Right cardiac atrium (tissue), 5 donors: ENCODE measurements at regions not wholly inside any gene's neighbourhood (a gene's known extent, or its start where the extent isn't known, plus 50 kb on each side); places are given as distances from the start of the nearest gene placed in this dataset.
A peak's percentile ranks its signal among the peaks of the same experiment; 100 is the strongest.

Source experiments
- ATAC-seq, 2 donors: fragments of 200-7000 bp; cut with Tn5 transposase; one replicate each; pipeline versions ENCODE4 v1.8.0 to v1.9.1; 2020; ENCODE audit warnings: moderate library complexity in 2 of 2, mild to moderate bottlenecking in 1 of 2
- DNase-seq, 3 donors: peaks; one replicate each; pipeline ENCODE4 v3.0.0-alpha.2; 2020
- H3K27ac ChIP-seq: one replicate; pipeline ENCODE4 v1.5.1; 2013; ENCODE audit warnings: mild to moderate bottlenecking, low read length, control low read depth, moderate library complexity
- H3K27me3 ChIP-seq: one replicate; pipeline ENCODE4 v1.6.1; 2013; ENCODE audit not compliant: control insufficient read depth, insufficient read depth
- H3K4me1 ChIP-seq: one replicate; pipeline ENCODE4 v1.6.1; 2013; ENCODE audit warnings: low read length; ENCODE audit not compliant: control insufficient read depth, insufficient read depth
- H3K4me3 ChIP-seq: one replicate; pipeline ENCODE4 v1.5.1; 2013; ENCODE audit warnings: low read length, control low read depth
- H3K9me3 ChIP-seq: one replicate; pipeline ENCODE4 v1.6.1; 2013; ENCODE audit warnings: low read length; ENCODE audit not compliant: control insufficient read depth
- whole genome bisulfite sequencing: extraction: QIAGEN DNeasy Blood & Tissue Kit; methylation state at CpG from one replicate; pipeline ENCODE4 v1.1.7; 2013; 5-methylcytosine and 5-hydroxymethylcytosine counted together
- intact Hi-C, 4 donors: fragments of 100-400 bp; cut with DNase I; formaldehyde crosslinking; loops; one replicate each; pipeline versions ENCODE4 v1.11.0 to v1.14.0; 2022 to 2023
- donor health status: healthy with polysubstance abuse.
- donor health status: DM: no; HTN: yes; CAD: no.
- donor health status: DM: no; HTN: no; CAD: no.
- donor health status: DM: no; HTN: yes; CAD: no; lungs with severe emphysema.
- donor health status: DM: yes; HTN: yes; CAD: no.

GRCh38 chr17:12287953-12288352 lies 267.3 kb downstream of the MAP2K4 start:
- no peak for DNase-seq
- WGBS = 46% methylated on average over 2 of the region's 2 CpGs
- Histone ChIP-seq H3K4me3 (no peak overlapping the region), H3K27ac (no peak overlapping the region), H3K4me1 (no peaks in the 10 kb centered on the region), H3K27me3 (no peaks in the 10 kb centered on the region), H3K9me3 (no peaks in the 10 kb centered on the region)
- intact Hi-C loops = no loop called here
- no peak for ATAC-seq

GRCh38 chr17:12290207-12290606 lies 269.5 kb downstream of the MAP2K4 start:
- WGBS = 45% methylated on average over 6 of the region's 6 CpGs
- no peak for DNase-seq
- Histone ChIP-seq H3K4me3 (no peak overlapping the region), H3K27ac (no peak overlapping the region), H3K4me1 (no peaks in the 10 kb centered on the region), H3K27me3 (no peaks in the 10 kb centered on the region), H3K9me3 (no peaks in the 10 kb centered on the region)
- intact Hi-C loops = no loop called here
- no peak for ATAC-seq

GRCh38 chr17:12296209-12296625 lies 275.5 kb downstream of the MAP2K4 start:
- DNase-seq = peak in 1 of 3 donors; percentile 48

DNA sequence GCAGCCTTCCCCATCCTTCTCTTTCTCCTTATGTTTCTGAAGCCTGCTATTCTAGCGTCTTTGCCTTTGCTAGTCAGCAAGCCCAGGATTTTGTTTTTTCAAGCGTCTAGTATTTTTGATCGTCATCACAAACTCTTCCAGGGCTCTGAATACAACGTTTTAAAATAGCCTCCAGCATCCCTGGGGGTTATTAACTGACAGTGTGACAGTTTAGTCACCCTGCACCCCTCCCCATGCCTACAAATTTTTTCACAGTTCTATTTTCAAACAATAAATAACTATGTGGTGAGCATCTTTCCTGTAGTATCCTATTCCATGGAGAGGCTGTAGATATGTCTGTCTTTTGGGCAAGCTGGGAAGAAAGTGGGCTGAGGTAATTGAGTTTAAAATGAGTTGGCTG lies 280.9 kb downstream of the MAP2K4 start:
- intact Hi-C loops = no loop called here
- 57% methylated on average over 4 of the region's 4 CpGs for WGBS

More at GRCh38 chr17:12296209-12296625, 275.5 kb downstream of the MAP2K4 start:
- WGBS = 31% methylated on average over 5 of the region's 5 CpGs
- no peaks in the 10 kb centered on the region for H3K4me1 ChIP-seq
- no peak overlapping the region for H3K4me3 ChIP-seq
- H3K27me3 ChIP-seq = no peaks in the 10 kb centered on the region
- no peak overlapping the region for H3K27ac ChIP-seq
- no peaks in the 10 kb centered on the region for H3K9me3 ChIP-seq
- ATAC-seq = peak in 1 of 2 donors; percentile 59
- intact Hi-C loops = no loop called here

DNA sequence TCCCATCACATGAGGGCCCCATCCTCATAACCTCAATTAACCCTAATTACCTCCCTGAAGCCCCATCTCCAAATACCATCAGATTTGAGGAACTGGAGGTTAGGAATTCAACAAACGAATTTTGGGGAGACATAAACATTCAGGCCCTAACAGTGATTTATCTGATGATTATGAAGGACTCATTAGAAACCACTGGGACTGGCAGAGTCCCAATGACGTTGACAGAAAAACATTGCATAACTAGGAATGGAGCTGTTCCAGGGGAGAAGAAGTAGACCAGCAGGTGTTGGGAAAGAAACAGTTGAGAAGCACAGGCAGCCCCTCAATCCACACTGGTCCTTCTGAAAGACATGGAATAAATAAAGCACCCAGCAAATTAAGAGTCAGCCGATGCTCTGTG lies 282.0 kb downstream of the MAP2K4 start:
- 65% methylated on average over 3 of the region's 3 CpGs for WGBS
- H3K9me3 ChIP-seq = no peaks in the 10 kb centered on the region
- no peak for DNase-seq
- H3K4me3 ChIP-seq = no peak overlapping the region
- H3K27me3 ChIP-seq = no peaks in the 10 kb centered on the region
- intact Hi-C loops = no loop called here
- H3K4me1 ChIP-seq = no peaks in the 10 kb centered on the region
- no peak for ATAC-seq
- H3K27ac ChIP-seq = no peak overlapping the region

More for the DNA sequence above, 280.9 kb downstream of the MAP2K4 start:
- Histone ChIP-seq H3K27me3 (no peaks in the 10 kb centered on the region), H3K4me3 (no peak overlapping the region), H3K27ac (no peak overlapping the region), H3K9me3 (no peaks in the 10 kb centered on the region), H3K4me1 (no peaks in the 10 kb centered on the region)
- ATAC-seq (no peak), DNase-seq (no peak)

DNA sequence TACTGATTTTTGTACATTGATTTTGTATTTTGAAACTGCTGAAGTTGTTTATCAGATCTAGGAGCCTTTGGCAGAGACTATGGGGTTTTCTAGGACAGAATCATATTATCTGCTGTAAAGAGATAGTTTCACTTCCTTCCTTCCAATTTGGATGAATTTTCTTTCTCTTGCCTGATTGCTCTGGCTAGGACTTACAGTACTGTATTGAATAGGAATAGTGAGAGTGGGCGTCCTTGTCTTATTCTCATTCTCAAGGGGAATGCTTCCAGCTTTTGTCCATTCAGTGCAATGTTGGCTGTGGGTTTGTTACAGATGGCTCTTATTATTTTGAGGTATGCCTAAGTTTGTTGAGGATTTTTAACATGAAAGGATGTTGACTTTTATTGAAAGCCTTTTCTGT lies 290.1 kb downstream of the MAP2K4 start:
- Histone ChIP-seq H3K9me3 (no peaks in the 10 kb centered on the region), H3K27ac (no peak overlapping the region), H3K4me3 (no peak overlapping the region), H3K27me3 (no peaks in the 10 kb centered on the region), H3K4me1 (no peaks in the 10 kb centered on the region)
- ATAC-seq (no peak), DNase-seq (no peak)
- WGBS = 55% methylated on average over 1 of the region's 1 CpG
- intact Hi-C loops = no loop called here

DNA sequence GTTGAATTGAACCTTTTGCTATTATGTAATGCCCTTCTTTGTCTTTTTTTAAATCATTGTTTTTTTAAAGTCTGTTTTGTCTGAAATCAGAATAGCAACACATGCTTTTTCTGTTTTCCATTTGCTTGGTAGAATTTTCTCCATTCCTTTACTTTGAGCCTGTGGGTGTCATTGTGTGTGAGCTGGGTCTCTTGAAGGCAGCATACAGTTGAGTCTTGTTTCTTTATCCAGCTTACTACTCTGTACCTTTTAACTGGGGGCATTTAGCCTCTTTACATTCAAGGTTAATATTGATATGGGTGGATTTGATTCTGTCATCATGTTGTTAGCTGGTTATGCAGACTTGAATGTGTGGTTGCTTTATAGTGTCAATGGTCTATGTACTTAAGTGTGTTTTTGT lies 292.0 kb downstream of the MAP2K4 start:
- Histone ChIP-seq H3K9me3 (no peaks in the 10 kb centered on the region), H3K4me1 (no peaks in the 10 kb centered on the region), H3K27me3 (no peaks in the 10 kb centered on the region), H3K27ac (no peak overlapping the region), H3K4me3 (no peak overlapping the region)
- ATAC-seq (no peak), DNase-seq (no peak)
- intact Hi-C loops = no loop called here

DNA sequence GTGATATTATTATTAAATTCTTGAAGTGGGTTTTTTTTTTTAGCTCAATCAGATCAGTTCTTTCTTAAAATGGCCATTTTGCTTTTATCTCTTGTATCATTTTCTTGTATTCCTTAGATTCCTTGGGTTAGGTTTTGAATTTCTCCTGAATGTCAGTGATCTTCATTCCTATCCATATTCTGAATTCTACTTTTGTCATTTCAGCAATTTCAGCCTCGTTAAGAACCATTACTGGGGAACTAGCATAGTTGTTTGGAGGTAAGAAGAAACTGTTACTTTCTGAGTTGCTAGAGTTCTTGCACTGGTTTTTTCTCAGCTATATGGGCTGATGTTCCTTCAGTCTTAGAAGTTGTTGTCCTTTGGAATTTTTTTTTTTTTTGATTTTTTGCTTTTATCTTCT lies 293.1 kb downstream of the MAP2K4 start:
- Histone ChIP-seq H3K4me1 (no peaks in the 10 kb centered on the region), H3K4me3 (no peak overlapping the region), H3K9me3 (no peaks in the 10 kb centered on the region), H3K27ac (no peak overlapping the region), H3K27me3 (no peaks in the 10 kb centered on the region)
- DNase-seq (no peak), ATAC-seq (no peak)
- intact Hi-C loops = no loop called here
- WGBS = 81% methylated on average over 1 of the region's 1 CpG

GRCh38 chr17:12316021-12316420 lies 295.3 kb downstream of the MAP2K4 start:
- intact Hi-C loops = no loop called here
- H3K27ac ChIP-seq = no peak overlapping the region

GRCh38 chr17:12318571-12319266 lies 298.0 kb downstream of the MAP2K4 start:
- no peaks in the 10 kb centered on the region for H3K4me1 ChIP-seq
- H3K27ac ChIP-seq = no peak overlapping the region
- intact Hi-C loops = no loop called here
- H3K9me3 ChIP-seq = no peaks in the 10 kb centered on the region
- 53% methylated on average over 9 of the region's 9 CpGs for WGBS
- no peak overlapping the region for H3K4me3 ChIP-seq
- peak in 1 of 2 donors; percentile 56 for ATAC-seq
- H3K27me3 ChIP-seq = no peaks in the 10 kb centered on the region
- DNase-seq = no peak

More at GRCh38 chr17:12316021-12316420, 295.3 kb downstream of the MAP2K4 start:
- ATAC-seq (no peak), DNase-seq (no peak)
- no peak overlapping the region for H3K4me3 ChIP-seq
- H3K4me1 ChIP-seq = no peaks in the 10 kb centered on the region
- H3K27me3 ChIP-seq = no peaks in the 10 kb centered on the region
- 91% methylated on average over 1 of the region's 1 CpG for WGBS
- H3K9me3 ChIP-seq = no peaks in the 10 kb centered on the region

GRCh38 chr17:12320286-12320685 lies 299.6 kb downstream of the MAP2K4 start:
- no peaks in the 10 kb centered on the region for H3K27me3 ChIP-seq
- no peaks in the 10 kb centered on the region for H3K4me1 ChIP-seq
- H3K27ac ChIP-seq = no peak overlapping the region
- no peaks in the 10 kb centered on the region for H3K9me3 ChIP-seq
- DNase-seq (no peak), ATAC-seq (no peak)
- 63% methylated on average over 4 of the region's 4 CpGs for WGBS
- H3K4me3 ChIP-seq = no peak overlapping the region
- intact Hi-C loops = no loop called here

DNA sequence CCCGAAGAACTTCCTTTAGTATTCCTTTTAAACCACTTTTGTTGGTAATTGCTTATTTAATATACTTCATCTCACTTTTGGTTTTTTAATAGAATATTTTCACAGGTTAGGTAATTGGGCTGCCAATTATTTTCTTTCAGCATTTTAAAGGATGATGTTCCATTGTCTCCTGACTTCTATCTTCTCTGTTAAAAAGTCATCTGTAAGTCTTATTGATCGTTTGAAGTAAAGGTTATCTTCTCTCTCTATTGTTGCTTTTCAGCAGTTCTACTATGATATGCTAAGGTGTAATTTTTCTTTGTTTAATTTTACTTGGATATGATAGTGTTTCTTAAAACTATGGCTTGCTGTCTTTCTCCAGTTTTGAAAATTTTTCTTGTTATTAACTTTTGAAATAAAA lies 307.5 kb downstream of the MAP2K4 start:
- intact Hi-C loops = no loop called here
- Histone ChIP-seq H3K4me1 (no peaks in the 10 kb centered on the region), H3K4me3 (no peak overlapping the region), H3K27ac (no peak overlapping the region), H3K27me3 (no peaks in the 10 kb centered on the region), H3K9me3 (no peaks in the 10 kb centered on the region)
- DNase-seq = no peak
- WGBS = 83% methylated on average over 2 of the region's 2 CpGs
- no peak for ATAC-seq
